Ovary (tissue), 3 donors: ENCODE measurements at regions not wholly inside any gene's neighbourhood (a gene's known extent, or its start where the extent isn't known, plus 50 kb on each side); places are given as distances from the start of the nearest gene placed in this dataset.

Source experiments
- CTCF ChIP-seq, 3 donors: fragments of 450-650 bp in 2 of 3; fragments of 200-600 bp in 1 of 3; IDR thresholded peaks; one replicate each; pipeline versions ENCODE4 v1.5.1 to v1.8.0; 2016 to 2022; ENCODE audit warnings: antibody characterized with exemption in 3 of 3, mild to moderate bottlenecking in 1 of 3
- POLR2A ChIP-seq: fragments of 450-650 bp; IDR thresholded peaks from one replicate; pipeline ENCODE4 v1.6.1; 2017; ENCODE audit warnings: antibody characterized with exemption, mild to moderate bottlenecking, moderate library complexity
- donor health status: DM: no; HTN: no; CAD: no.

- TF ChIP-seq POLR2A = no peak
- no peak for TF ChIP-seq CTCF (IDR thresholded peaks at IDR 0.05)
Observed at GRCh38 chr4:181958446-181958845, 284.8 kb upstream of the TENM3 start.
